ENCODE measurements at regions not wholly inside any gene's neighbourhood (a gene's known extent, or its start where the extent isn't known, plus 50 kb on each side); places are given as distances from the start of the nearest gene placed in this dataset.

DNA sequence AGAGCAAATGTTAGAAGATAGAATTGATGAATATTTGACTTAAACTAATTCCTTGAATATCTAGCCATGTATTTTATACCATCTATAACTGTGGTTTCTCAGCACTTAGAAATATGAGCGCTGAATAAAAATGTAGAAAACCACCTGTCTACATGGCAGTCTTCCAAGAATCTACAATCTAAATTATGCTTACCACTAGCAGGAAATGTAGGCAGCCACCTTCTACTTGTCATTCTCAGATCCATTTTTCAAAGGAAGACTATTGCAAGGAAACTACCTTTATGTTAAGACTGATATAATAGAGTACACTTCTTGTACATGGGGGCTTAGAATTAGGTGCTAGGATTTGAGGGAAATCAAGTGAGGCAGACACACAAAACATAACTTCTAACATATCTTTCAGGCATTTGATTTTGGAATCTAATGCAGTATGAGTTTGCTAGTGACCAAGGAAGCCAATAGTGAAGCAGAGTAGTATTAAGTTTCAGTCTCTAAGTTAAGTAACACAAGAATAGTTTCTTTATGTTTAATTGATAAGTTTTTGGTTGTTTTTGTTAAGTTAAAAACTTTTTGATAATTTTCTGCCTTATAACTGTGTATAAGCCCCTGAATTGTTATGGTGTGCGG lies 175.9 kb upstream of the ITGA4 start:
- ChIA-PET POLR2A (no interaction called here), RAD21 (ENCODE audit: low non-redundant PET in 1 of 2, low total read pairs in 2 of 2, uncharacterized antibody in 2 of 2, unreplicated experiment in 2 of 2) (no interaction called here), CTCF (no interaction called here)
- intact Hi-C loops (cut with micrococcal nuclease): no loop called here
- Histone ChIP-seq H3K9ac (ENCODE audit: low read length) (no peak overlapping the region), H3K27ac (ENCODE audit: low read depth, low read length) (no peak overlapping the region), H3K4me1 (ENCODE audit: control insufficient read depth in 1 of 2, insufficient read depth in 2 of 2, low read length in 2 of 2) (no peaks in the 10 kb centered on the region), H3K27me3 (ENCODE audit: insufficient read depth, low read length) (no peaks in the 10 kb centered on the region), H3K9me3 (ENCODE audit: control insufficient read depth in 1 of 2, insufficient read depth in 1 of 2, low read depth in 1 of 2, low read length in 2 of 2) (no peaks in the 10 kb centered on the region), H4K20me1 (ENCODE audit: insufficient read depth) (no peaks in the 10 kb centered on the region), H2AFZ (ENCODE audit: low read depth, low read length, poor library complexity, severe bottlenecking) (no peak overlapping the region), H3K4me3 (replicated peaks in 1 of 2; ENCODE audit: low read depth in 1 of 2, low read length in 2 of 2) (no peak overlapping the region), H3K9me2 (ENCODE audit: insufficient read depth) (no peaks in the 10 kb centered on the region; the same call in 1 of the 2 replicates), H3K79me2 (ENCODE audit: insufficient read depth, low read length) (no peaks in the 10 kb centered on the region), H3K4me2 (ENCODE audit: low read length) (no peak overlapping the region), H3K36me3 (ENCODE audit: control insufficient read depth in 1 of 2, insufficient read depth in 2 of 2, low read length in 2 of 2) (no peaks in the 10 kb centered on the region)
- BruUV-seq (replicated peaks): no TSS peak
- no peak for DNase-seq (ENCODE audit: low read depth, low spot score)
- TF ChIP-seq, protein P1, sequence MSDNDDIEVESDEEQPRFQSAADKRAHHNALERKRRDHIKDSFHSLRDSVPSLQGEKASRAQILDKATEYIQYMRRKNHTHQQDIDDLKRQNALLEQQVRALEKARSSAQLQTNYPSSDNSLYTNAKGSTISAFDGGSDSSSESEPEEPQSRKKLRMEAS (IDR thresholded peaks at IDR 0.05): no peak
- TF ChIP-seq ZFX (IDR thresholded peaks at IDR 0.05): no peak
- no peak for TF ChIP-seq CEBPB (IDR thresholded peaks at IDR 0.05; ENCODE audit: low read depth)
- TF ChIP-seq EGR1 (IDR thresholded peaks at IDR 0.05; ENCODE audit: low read depth): no peak
- no peak for TF ChIP-seq RAD21 (IDR thresholded peaks at IDR 0.05; ENCODE audit: low read depth)
- no peak for TF ChIP-seq EZH2phosphoT487 (IDR thresholded peaks at IDR 0.05; ENCODE audit: borderline replicate concordance)
- no peak for TF ChIP-seq EZH2 (IDR thresholded peaks at IDR 0.05)
- TF ChIP-seq CBX3 (IDR thresholded peaks at IDR 0.05; ENCODE audit: low read depth): no peak
- TF ChIP-seq JUND (IDR thresholded peaks at IDR 0.05): no peak
- no peak for TF ChIP-seq POLR2A (IDR thresholded peaks at IDR 0.05; ENCODE audit: borderline replicate concordance, extremely low read depth, insufficient read depth, insufficient read length)
- no peak for TF ChIP-seq SIN3A (IDR thresholded peaks at IDR 0.05; ENCODE audit: low read depth)
- no peak for ATAC-seq

DNA sequence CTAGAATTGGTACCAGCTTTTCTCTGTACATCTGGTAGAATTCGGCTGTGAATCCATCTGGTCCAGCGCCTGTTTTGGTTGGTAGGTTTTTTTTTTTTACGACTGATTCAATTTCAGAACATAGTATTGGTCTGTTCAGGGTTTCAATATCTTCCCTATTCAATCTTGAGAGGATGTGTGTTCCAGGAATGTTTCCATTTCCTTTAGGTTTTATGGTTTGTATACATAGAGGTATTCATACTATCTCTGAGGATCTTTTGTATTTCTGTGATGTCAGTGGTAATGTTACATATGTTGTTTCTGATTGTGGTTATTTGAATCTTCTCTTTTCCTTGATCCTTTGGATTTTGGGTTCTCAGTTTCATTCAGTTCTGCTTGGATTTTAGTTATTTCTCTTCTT lies 172.1 kb upstream of the ITGA4 start:
- intact Hi-C loops (cut with micrococcal nuclease): no loop called here
- no peaks in the 10 kb centered on the region for H3K79me2 ChIP-seq (ENCODE audit: insufficient read depth, low read length)

More for the DNA sequence above, 172.1 kb upstream of the ITGA4 start:
- ChIA-PET RAD21 (ENCODE audit: low non-redundant PET in 1 of 2, low total read pairs in 2 of 2, uncharacterized antibody in 2 of 2, unreplicated experiment in 2 of 2) (no interaction called here), POLR2A (no interaction called here), CTCF (no interaction called here)
- ATAC-seq (no peak), DNase-seq (ENCODE audit: low read depth, low spot score) (no peak)
- Histone ChIP-seq H3K27me3 (ENCODE audit: insufficient read depth, low read length) (no peaks in the 10 kb centered on the region), H2AFZ (ENCODE audit: low read depth, low read length, poor library complexity, severe bottlenecking) (no peak overlapping the region), H3K4me3 (replicated peaks in 1 of 2; ENCODE audit: low read depth in 1 of 2, low read length in 2 of 2) (no peak overlapping the region), H3K36me3 (ENCODE audit: control insufficient read depth in 1 of 2, insufficient read depth in 2 of 2, low read length in 2 of 2) (no peaks in the 10 kb centered on the region), H3K9me3 (ENCODE audit: control insufficient read depth in 1 of 2, insufficient read depth in 1 of 2, low read depth in 1 of 2, low read length in 2 of 2) (no peaks in the 10 kb centered on the region), H4K20me1 (ENCODE audit: insufficient read depth) (no peaks in the 10 kb centered on the region), H3K4me1 (ENCODE audit: control insufficient read depth in 1 of 2, insufficient read depth in 2 of 2, low read length in 2 of 2) (no peaks in the 10 kb centered on the region), H3K27ac (ENCODE audit: low read depth, low read length) (no peak overlapping the region), H3K9ac (ENCODE audit: low read length) (no peak overlapping the region), H3K4me2 (ENCODE audit: low read length) (no peak overlapping the region), H3K9me2 (ENCODE audit: insufficient read depth) (no peaks in the 10 kb centered on the region; the same call in 1 of the 2 replicates)
- TF ChIP-seq, protein P2, sequence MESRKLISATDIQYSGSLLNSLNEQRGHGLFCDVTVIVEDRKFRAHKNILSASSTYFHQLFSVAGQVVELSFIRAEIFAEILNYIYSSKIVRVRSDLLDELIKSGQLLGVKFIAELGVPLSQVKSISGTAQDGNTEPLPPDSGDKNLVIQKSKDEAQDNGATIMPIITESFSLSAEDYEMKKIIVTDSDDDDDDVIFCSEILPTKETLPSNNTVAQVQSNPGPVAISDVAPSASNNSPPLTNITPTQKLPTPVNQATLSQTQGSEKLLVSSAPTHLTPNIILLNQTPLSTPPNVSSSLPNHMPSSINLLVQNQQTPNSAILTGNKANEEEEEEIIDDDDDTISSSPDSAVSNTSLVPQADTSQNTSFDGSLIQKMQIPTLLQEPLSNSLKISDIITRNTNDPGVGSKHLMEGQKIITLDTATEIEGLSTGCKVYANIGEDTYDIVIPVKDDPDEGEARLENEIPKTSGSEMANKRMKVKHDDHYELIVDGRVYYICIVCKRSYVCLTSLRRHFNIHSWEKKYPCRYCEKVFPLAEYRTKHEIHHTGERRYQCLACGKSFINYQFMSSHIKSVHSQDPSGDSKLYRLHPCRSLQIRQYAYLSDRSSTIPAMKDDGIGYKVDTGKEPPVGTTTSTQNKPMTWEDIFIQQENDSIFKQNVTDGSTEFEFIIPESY (IDR thresholded peaks at IDR 0.05; ENCODE audit: extremely low read depth, insufficient replicate concordance, low read length): no peak
- BruUV-seq (replicated peaks): no TSS peak

Data from HCT116 (cell line).